ENCODE measurements at regions not wholly inside any gene's neighbourhood (a gene's known extent, or its start where the extent isn't known, plus 50 kb on each side); places are given as distances from the start of the nearest gene placed in this dataset.
A peak's percentile ranks its signal among the peaks of the same experiment; 100 is the strongest.

DNA sequence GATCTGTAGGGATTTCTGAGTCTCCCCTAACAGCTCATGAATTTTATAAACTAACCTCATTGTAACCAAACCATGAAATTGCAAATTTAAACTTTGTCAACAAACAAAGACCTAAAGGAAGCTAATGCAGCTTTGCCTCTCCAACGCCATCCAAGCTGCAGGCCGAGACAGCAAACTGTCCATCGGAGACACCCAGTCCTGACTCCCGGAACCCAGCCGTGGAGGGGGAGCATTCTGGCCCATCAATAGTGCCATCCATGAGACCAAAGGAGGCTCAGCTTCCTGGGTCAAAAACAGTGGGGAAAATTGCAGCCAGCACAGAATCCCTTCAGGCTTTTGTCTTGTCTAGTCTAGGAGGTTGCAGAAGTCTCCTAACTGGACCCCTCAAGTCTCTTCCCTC is 147.6 kb upstream of the OPCML start:
- no peaks in the 10 kb centered on the region for H3K27me3 ChIP-seq
- peak in 1 of 2 donors; percentile 42 for DNase-seq (ENCODE audit: extremely low spot score in 2 of 2)
- no peak overlapping the region for H3K4me3 ChIP-seq
- H3K36me3 ChIP-seq, result no peaks in the 10 kb centered on the region
- H3K9me3 ChIP-seq, result no peaks in the 10 kb centered on the region
- intact Hi-C loops (cut with DNase I), result no loop called here
- no peak for TF ChIP-seq CTCF (IDR thresholded peaks at IDR 0.05)
- no peak overlapping the region for H3K27ac ChIP-seq
- no peaks in the 10 kb centered on the region for H3K4me1 ChIP-seq

GRCh38 chr11:133678191-133678590 is 145.9 kb upstream of the OPCML start:
- H3K4me3 ChIP-seq, result no peak overlapping the region
- no peaks in the 10 kb centered on the region for H3K4me1 ChIP-seq
- intact Hi-C loops (cut with DNase I), result no loop called here
- H3K27me3 ChIP-seq, result no peaks in the 10 kb centered on the region
- H3K27ac ChIP-seq, result no peak overlapping the region
- no peaks in the 10 kb centered on the region for H3K36me3 ChIP-seq
- DNase-seq (ENCODE audit: extremely low spot score in 2 of 2), result no peak
- H3K9me3 ChIP-seq, result no peaks in the 10 kb centered on the region
- TF ChIP-seq POLR2A (IDR thresholded peaks at IDR 0.05) (no peak), POLR2AphosphoS5 (IDR thresholded peaks at IDR 0.05; ENCODE audit: insufficient read depth in 1 of 2, low read depth in 1 of 2) (no peak)

DNA sequence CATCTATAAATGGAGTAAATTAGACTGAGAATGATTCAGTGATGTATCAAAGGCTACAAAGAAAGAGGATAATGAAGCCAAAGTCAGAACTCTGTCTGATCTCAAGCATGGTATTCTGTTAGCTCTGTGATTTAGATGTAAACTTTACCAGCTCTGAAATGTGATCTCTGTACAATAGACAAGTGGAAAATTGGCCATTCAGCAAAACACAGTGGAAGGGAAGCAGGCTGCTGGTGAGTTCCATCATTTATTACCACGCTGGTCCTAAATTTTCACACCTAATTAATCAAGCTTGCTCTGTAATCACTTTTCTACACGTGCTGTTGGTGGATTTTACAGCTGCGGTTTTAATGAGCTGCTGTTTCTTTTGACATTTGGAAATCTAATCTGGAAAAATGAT is 145.1 kb upstream of the OPCML start:
- Histone ChIP-seq H3K4me1 (no peaks in the 10 kb centered on the region), H3K4me3 (no peak overlapping the region), H3K27ac (no peak overlapping the region), H3K9me3 (no peaks in the 10 kb centered on the region), H3K27me3 (no peaks in the 10 kb centered on the region), H3K36me3 (no peaks in the 10 kb centered on the region)
- TF ChIP-seq POLR2AphosphoS5 (IDR thresholded peaks at IDR 0.05; ENCODE audit: insufficient read depth in 1 of 2, low read depth in 1 of 2) (no peak), CTCF (IDR thresholded peaks at IDR 0.05) (no peak), POLR2A (IDR thresholded peaks at IDR 0.05) (no peak)
- intact Hi-C loops (cut with DNase I), result no loop called here
- DNase-seq (ENCODE audit: extremely low spot score in 2 of 2), result no peak

- no peak overlapping the region for H3K4me3 ChIP-seq
- no peaks in the 10 kb centered on the region for H3K4me1 ChIP-seq
- no peaks in the 10 kb centered on the region for H3K36me3 ChIP-seq
- H3K27me3 ChIP-seq, result no peaks in the 10 kb centered on the region
- intact Hi-C loops (cut with DNase I), result no loop called here
- H3K9me3 ChIP-seq, result no peaks in the 10 kb centered on the region
- peak in 1 of 2 donors; percentile 25 for DNase-seq (ENCODE audit: extremely low spot score in 2 of 2)
- TF ChIP-seq CTCF (IDR thresholded peaks at IDR 0.05) (no peak), POLR2AphosphoS5 (IDR thresholded peaks at IDR 0.05; ENCODE audit: insufficient read depth in 1 of 2, low read depth in 1 of 2) (no peak), POLR2A (IDR thresholded peaks at IDR 0.05) (no peak)
- H3K27ac ChIP-seq, result no peak overlapping the region
Observed at GRCh38 chr11:133676265-133676664, 144.0 kb upstream of the OPCML start.

DNA sequence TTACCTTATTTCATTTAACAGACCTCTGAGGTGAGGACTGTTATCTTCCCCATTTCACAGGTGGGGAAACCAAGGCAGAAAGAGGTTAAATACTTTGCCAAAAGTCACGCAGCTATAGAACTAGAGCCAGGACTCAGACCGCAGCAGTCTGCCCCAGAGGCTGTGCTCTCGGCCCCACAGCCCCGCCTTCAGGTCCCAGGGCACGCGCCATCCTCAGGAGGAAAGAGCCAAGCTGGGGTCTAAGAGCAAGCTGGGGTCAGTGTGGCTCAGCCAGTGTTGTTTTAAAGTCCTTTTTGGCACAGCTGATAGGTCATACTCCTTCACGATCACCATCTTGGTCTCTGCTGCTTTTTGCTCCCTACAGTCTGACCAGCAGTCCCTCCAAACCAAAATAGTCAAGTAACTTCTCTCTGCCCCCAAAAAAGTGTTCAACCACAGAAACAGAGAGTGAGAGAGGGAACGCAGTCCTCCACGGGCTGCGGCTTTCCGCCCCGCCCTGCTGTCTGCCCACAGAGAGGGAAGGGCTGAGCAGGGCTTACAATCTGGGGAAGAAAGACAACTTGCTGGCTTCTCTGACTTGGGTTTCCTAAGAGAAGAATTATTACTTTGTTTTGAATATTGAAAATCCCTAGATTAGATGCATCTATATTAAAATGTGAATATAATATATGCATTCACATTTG is 137.2 kb upstream of the OPCML start:
- TF ChIP-seq POLR2AphosphoS5 (IDR thresholded peaks at IDR 0.05; ENCODE audit: insufficient read depth in 1 of 2, low read depth in 1 of 2) (no peak), POLR2A (IDR thresholded peaks at IDR 0.05) (no peak), CTCF (IDR thresholded peaks at IDR 0.05) (no peak)
- Histone ChIP-seq H3K36me3 (no peaks in the 10 kb centered on the region), H3K9me3 (no peaks in the 10 kb centered on the region), H3K27ac (no peak overlapping the region), H3K4me3 (no peak overlapping the region), H3K4me1 (no peaks in the 10 kb centered on the region), H3K27me3 (no peaks in the 10 kb centered on the region)
- intact Hi-C loops (cut with DNase I), result no loop called here
- peak in 1 of 2 donors; percentile 42 for DNase-seq (ENCODE audit: extremely low spot score in 2 of 2)
